ENCODE measurements at regions not wholly inside any gene's neighbourhood (a gene's known extent, or its start where the extent isn't known, plus 50 kb on each side); places are given as distances from the start of the nearest gene placed in this dataset.

- TF ChIP-seq CTCF (IDR thresholded peaks at IDR 0.05; ENCODE audit: low read depth, low read length, poor library complexity, severe bottlenecking) (no peak), EZH2phosphoT487 (IDR thresholded peaks at IDR 0.05; ENCODE audit: borderline replicate concordance, low read length) (no peak)
- Histone ChIP-seq H3K79me2 (ENCODE audit: control insufficient read depth, low read length) (no peaks in the 10 kb centered on the region), H3K27me3 (ENCODE audit: control insufficient read depth, low read length) (no peaks in the 10 kb centered on the region), H4K20me1 (ENCODE audit: control insufficient read depth, insufficient read depth, low read depth, low read length) (no peaks in the 10 kb centered on the region), H3K4me1 (ENCODE audit: control insufficient read depth, low read length) (no peaks in the 10 kb centered on the region), H3K4me2 (ENCODE audit: low read length) (no peak overlapping the region), H3K27ac (ENCODE audit: low read depth, low read length) (no peak overlapping the region), H3K4me3 (ENCODE audit: low read length) (no peak overlapping the region), H3K36me3 (ENCODE audit: control insufficient read depth, low read length) (no peaks in the 10 kb centered on the region), H3K9me3 (ENCODE audit: control insufficient read depth, insufficient read depth, low read length) (no peaks in the 10 kb centered on the region; the same call in 1 of the 2 replicates), H3K9me2 (replicated peaks; ENCODE audit: control insufficient read depth, low read length) (no peaks in the 10 kb centered on the region), H3F3A (ENCODE audit: control insufficient read depth, insufficient read depth) (no peaks in the 10 kb centered on the region)
Observed at GRCh38 chr5:71976449-71976848, 130.8 kb upstream of the MAP1B start.

DNA sequence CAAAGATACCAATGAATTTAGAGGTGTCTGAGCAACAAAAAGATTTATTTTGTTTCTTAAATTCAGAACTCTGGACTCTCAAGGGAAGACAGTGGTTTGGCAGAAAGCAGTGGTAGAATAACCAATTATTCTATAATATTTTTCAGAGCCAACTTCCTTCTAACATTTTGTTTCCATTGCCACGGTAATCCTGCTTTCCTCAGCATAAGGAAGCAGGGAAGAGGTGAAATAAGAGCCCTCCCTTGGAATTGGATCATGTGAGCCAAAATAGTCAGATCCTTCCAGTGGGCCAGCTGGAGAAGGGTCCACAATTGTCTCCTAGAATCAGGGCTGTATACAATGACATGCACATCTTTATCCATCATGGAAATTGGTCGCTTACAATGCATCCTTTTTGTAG, 130.0 kb upstream of the MAP1B start:
- H3F3A ChIP-seq (ENCODE audit: control insufficient read depth, insufficient read depth): no peaks in the 10 kb centered on the region
- no peaks in the 10 kb centered on the region for H3K9me2 ChIP-seq (replicated peaks; ENCODE audit: control insufficient read depth, low read length)

DNA sequence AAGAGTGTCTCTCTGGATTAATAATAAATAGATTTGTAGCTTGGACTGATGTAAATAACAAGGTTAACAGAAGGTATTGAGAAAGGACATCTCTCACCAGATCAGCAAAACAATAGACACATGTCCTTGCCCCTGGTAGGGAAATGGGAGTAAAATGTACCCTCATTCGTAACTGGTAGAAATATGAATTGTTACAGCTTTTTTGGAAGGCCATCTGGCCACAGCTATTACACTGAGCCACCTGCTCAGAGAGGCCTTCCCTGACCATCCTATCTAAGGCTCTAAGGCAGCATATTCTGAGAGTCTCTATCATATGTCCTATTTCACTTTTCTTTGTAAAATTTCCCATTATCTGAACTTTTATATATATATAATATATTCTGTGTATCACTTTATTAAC, 129.1 kb upstream of the MAP1B start:
- Histone ChIP-seq H3K79me2 (ENCODE audit: control insufficient read depth, low read length) (no peaks in the 10 kb centered on the region), H3K9me3 (ENCODE audit: control insufficient read depth, insufficient read depth, low read length) (no peaks in the 10 kb centered on the region; the same call in 1 of the 2 replicates), H3F3A (ENCODE audit: control insufficient read depth, insufficient read depth) (no peaks in the 10 kb centered on the region), H3K27me3 (ENCODE audit: control insufficient read depth, low read length) (no peaks in the 10 kb centered on the region), H3K4me1 (ENCODE audit: control insufficient read depth, low read length) (no peaks in the 10 kb centered on the region), H4K20me1 (ENCODE audit: control insufficient read depth, insufficient read depth, low read depth, low read length) (no peaks in the 10 kb centered on the region), H3K9me2 (replicated peaks; ENCODE audit: control insufficient read depth, low read length) (no peaks in the 10 kb centered on the region), H3K27ac (ENCODE audit: low read depth, low read length) (no peak overlapping the region), H3K4me3 (ENCODE audit: low read length) (no peak overlapping the region), H3K36me3 (ENCODE audit: control insufficient read depth, low read length) (no peaks in the 10 kb centered on the region), H3K4me2 (ENCODE audit: low read length) (no peak overlapping the region)
- TF ChIP-seq CTCF (IDR thresholded peaks at IDR 0.05; ENCODE audit: low read depth, low read length, poor library complexity, severe bottlenecking) (no peak), EZH2phosphoT487 (IDR thresholded peaks at IDR 0.05; ENCODE audit: borderline replicate concordance, low read length) (no peak)

More for the DNA sequence above, 130.0 kb upstream of the MAP1B start:
- H3K79me2 ChIP-seq (ENCODE audit: control insufficient read depth, low read length): no peaks in the 10 kb centered on the region
- H3K9me3 ChIP-seq (ENCODE audit: control insufficient read depth, insufficient read depth, low read length): no peaks in the 10 kb centered on the region; the same call in 1 of the 2 replicates
- TF ChIP-seq CTCF (IDR thresholded peaks at IDR 0.05; ENCODE audit: low read depth, low read length, poor library complexity, severe bottlenecking) (no peak), EZH2phosphoT487 (IDR thresholded peaks at IDR 0.05; ENCODE audit: borderline replicate concordance, low read length) (no peak)
- no peaks in the 10 kb centered on the region for H3K36me3 ChIP-seq (ENCODE audit: control insufficient read depth, low read length)
- no peaks in the 10 kb centered on the region for H4K20me1 ChIP-seq (ENCODE audit: control insufficient read depth, insufficient read depth, low read depth, low read length)
- H3K4me1 ChIP-seq (ENCODE audit: control insufficient read depth, low read length): no peaks in the 10 kb centered on the region
- H3K4me3 ChIP-seq (ENCODE audit: low read length): no peak overlapping the region
- H3K27me3 ChIP-seq (ENCODE audit: control insufficient read depth, low read length): no peaks in the 10 kb centered on the region
- H3K27ac ChIP-seq (ENCODE audit: low read depth, low read length): no peak overlapping the region
- no peak overlapping the region for H3K4me2 ChIP-seq (ENCODE audit: low read length)

All from DOHH2 (cell line).